Pulmonary artery endothelial cell (primary cell): ENCODE measurements at regions not wholly inside any gene's neighbourhood (a gene's known extent, or its start where the extent isn't known, plus 50 kb on each side); places are given as distances from the start of the nearest gene placed in this dataset.
A peak's percentile ranks its signal among the peaks of the same experiment; 100 is the strongest.

Experiments
- DNase-seq: peaks from one replicate; pipeline ENCODE4 v3.0.0-alpha.2; 2011; ENCODE audit warnings: low read depth, low spot score

- DNase-seq, result no peak
These were observed 119.9 kb downstream of the TMEM174 start for GRCh38 chr5:73292816-73293459.

- no peak for DNase-seq
These were observed 118.9 kb downstream of the TMEM174 start for GRCh38 chr5:73291873-73292272.

DNA sequence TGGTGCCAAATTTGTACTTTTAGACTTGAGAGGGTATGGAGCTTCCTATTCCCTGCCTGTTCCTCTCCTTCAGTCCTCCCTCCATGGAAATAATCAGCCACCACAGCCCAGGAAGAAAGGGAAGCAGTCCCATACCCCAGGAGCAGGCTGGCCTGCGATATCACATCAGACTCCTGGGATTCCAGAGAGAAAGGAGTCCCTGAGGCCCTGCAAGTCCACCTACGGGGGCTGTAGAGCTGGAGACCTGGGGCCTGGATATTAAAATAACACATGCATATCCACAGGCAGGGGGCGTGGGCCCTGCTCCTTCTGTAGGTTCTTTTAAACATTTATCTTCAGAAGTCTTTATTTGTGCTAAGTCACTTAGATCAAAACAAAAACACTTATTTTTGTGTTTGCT, 117.2 kb downstream of the TMEM174 start:
- DNase-seq, result no peak

GRCh38 chr5:73288803-73289720, 116.1 kb downstream of the TMEM174 start:
- no peak for DNase-seq

DNA sequence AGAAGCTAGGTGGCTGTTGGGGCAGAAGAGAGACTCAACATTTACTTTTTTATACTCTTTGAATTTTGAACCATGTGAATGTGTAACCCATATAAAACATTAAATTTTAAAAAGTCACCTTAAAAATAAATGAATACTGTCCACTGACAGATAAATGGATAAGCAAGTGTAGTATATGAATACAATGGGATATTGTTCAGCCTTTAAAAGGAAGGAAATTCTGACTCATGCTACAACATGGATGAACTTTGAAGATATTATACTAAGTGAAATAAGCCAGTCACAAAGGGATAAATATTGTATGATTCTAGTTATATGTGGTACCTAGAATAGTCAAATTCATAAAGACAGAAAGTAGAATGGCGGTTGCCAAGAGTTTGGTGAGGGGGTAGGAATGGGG, 113.9 kb downstream of the TMEM174 start:
- DNase-seq, result peak; percentile 13

DNA sequence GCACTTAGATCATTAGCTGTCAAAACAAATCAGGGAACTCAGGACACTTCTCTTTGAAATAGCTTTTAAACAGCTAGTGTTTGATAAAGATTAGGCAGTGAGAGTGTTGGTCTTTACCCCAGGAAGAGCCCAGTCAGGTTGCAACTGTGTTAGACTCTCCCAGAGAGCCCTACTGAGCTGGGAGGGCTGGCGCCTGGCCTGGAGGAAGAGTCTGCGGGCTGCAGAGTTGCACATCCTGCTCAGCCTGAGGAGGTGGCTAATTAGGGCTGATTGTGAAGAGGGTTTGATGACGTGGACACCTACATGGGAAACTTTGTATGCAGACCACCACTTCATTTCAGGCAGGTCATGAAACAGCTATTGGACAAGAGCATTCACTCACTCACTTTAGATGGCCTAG, 112.0 kb downstream of the TMEM174 start:
- no peak for DNase-seq

GRCh38 chr5:73284220-73284795, 111.3 kb downstream of the TMEM174 start:
- DNase-seq, result no peak

DNA sequence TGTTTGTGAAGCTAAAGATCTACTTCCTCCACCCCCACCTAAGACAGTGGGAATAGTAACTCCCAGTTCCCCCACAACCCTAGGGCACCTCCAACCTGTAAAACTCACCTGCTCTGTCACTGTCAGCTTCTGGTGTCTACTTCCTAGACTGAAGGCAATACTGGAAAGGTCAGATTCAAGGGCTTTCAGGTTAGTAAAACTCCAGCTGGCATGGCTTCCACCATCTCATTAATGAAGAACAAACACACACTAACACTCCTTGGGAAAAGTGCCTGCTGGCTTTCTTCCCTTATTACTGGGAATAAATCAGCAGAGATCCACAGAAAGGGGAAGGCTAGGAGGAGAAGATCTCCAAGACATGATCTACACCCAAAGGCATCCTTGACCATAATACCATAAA, 109.9 kb downstream of the TMEM174 start:
- no peak for DNase-seq

DNA sequence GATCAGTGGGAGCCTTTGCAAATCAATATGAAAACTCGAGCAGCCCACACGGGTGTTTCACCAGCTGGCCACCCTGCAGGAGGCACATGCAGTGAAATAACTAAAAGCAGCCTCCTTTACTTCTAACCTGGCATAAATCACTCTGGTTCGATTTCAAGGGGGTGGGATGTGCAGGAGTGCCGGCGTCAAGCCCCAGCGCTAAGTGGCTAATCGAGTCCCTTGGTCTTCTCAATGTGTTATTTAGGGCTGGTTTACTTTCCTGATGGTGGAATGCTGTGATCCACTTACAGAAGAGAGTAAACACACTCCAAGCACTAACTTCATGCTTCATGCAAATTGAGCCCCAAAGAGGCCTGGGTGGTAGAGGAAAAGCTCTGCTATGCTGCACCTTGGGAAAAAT, 109.4 kb downstream of the TMEM174 start:
- no peak for DNase-seq

GRCh38 chr5:73280821-73281746, 108.1 kb downstream of the TMEM174 start:
- DNase-seq, result peak; percentile 96

GRCh38 chr5:73280386-73280785, 107.4 kb downstream of the TMEM174 start:
- DNase-seq, result no peak

GRCh38 chr5:73279805-73280204, 106.8 kb downstream of the TMEM174 start:
- DNase-seq, result no peak

DNA sequence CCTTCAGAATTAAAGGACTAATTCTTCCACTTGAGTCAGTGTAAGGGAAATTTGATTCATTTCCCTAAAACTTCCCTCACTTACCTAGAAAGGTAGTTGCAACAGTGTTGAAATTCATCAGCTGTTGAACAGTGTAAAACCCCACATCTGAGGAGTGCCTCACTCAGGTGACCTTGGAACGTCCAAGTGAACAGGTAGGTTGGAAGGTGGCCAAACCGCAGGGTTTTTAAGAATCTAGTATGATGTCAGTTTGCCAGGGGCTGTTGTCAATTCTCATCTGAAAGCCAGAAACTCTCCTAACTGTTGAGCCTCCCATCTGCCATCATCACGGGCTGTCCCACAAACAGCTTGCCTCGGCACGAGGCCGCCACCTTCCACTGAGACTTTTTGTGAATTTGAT, 105.7 kb downstream of the TMEM174 start:
- DNase-seq, result no peak

GRCh38 chr5:73274881-73275663, 102.1 kb downstream of the TMEM174 start:
- no peak for DNase-seq

DNA sequence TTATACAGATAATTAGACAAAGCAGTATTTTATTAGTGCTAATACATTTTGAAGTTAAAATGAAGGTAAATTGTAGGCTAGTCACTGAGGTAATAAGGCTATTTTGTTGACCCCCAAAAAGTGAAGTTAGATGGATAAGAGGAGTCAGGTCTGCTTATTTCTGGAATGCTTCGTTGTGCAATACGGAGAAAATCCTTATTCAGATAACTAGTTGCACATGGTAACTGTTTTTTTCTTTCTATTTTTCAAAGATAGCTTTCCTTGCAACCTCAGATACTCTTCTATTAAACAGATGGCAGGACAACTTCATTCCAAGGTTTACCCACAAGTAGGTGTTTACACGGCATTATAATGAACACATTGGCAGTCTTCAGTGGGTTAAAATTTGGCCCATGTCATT, 101.1 kb downstream of the TMEM174 start:
- no peak for DNase-seq

- DNase-seq, result no peak
These were observed 100.5 kb downstream of the TMEM174 start for GRCh38 chr5:73273379-73274050.

DNA sequence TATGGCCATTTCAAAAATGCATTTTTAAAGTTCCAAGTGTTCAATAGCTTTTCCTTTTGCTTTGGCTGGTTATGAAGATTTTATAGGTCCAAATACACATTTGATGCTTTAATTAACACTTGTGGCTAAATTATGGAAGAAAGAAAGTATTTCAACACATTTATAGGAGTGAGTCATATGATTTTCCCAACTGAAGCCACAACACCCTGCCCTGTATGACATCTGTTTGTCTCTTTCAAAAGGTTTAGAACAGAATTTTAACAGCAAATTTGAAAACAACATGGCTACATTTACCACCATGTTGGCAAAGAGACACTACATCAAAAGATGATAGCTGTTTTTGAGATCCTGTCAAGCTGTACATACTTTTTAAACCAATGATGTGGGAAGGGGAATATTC, 99.4 kb downstream of the TMEM174 start:
- no peak for DNase-seq

DNA sequence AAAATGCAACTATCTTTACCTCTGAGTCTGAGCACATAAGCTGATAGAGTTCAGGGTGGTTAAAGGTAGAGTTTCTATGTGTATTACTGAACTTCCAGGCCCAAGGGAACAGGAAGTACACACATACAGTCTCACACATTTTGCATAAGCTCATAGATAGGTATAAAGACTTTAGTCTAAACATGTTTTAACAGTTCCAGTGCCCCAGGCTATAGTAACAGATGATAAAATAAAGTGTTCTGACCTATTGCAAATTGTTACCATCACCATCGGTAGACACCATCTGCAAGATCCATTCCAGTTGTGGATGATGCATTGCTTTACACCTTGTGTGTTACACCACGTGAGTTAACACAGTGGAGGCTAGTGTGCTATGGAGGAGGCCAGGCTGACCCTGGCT, 95.8 kb downstream of the TMEM174 start:
- DNase-seq, result no peak

GRCh38 chr5:73267766-73268435, 94.9 kb downstream of the TMEM174 start:
- DNase-seq, result no peak
